ENCODE measurements at regions not wholly inside any gene's neighbourhood (a gene's known extent, or its start where the extent isn't known, plus 50 kb on each side); places are given as distances from the start of the nearest gene placed in this dataset.

- intact Hi-C loops (cut with DNase I), result no loop called here
- no peak for ATAC-seq (ENCODE audit: poor library complexity)
- DNase-seq, result peak; percentile 31
These were observed 70.0 kb upstream of the GALNT9 start for GRCh38 chr12:132399092-132400010.

- peak; percentile 33 for DNase-seq
- no peak for ATAC-seq (ENCODE audit: poor library complexity)
- intact Hi-C loops (cut with DNase I), result no loop called here
These were observed 69.1 kb upstream of the GALNT9 start for GRCh38 chr12:132398386-132398991.

- intact Hi-C loops (cut with DNase I), result no loop called here
- DNase-seq (no peak), ATAC-seq (ENCODE audit: poor library complexity) (no peak)
These were observed 68.6 kb upstream of the GALNT9 start for GRCh38 chr12:132397934-132398385.

- intact Hi-C loops (cut with DNase I), result no loop called here
- DNase-seq (peak; percentile 31), ATAC-seq (ENCODE audit: poor library complexity) (no peak)
These were observed 68.0 kb upstream of the GALNT9 start for GRCh38 chr12:132397152-132397933.

GRCh38 chr12:132396657-132397056, 67.3 kb upstream of the GALNT9 start:
- DNase-seq, result no peak
- intact Hi-C loops (cut with DNase I), result no loop called here
- no peak for ATAC-seq (ENCODE audit: poor library complexity)

- intact Hi-C loops (cut with DNase I), result no loop called here
- ATAC-seq (ENCODE audit: poor library complexity) (no peak), DNase-seq (peak; percentile 30)
These were observed 66.5 kb upstream of the GALNT9 start for GRCh38 chr12:132395908-132396305.

- intact Hi-C loops (cut with DNase I), result no loop called here
- ATAC-seq (ENCODE audit: poor library complexity), result no peak
- DNase-seq, result peak; percentile 33
These were observed 66.0 kb upstream of the GALNT9 start for GRCh38 chr12:132395192-132395907.

- DNase-seq (no peak), ATAC-seq (ENCODE audit: poor library complexity) (no peak)
- intact Hi-C loops (cut with DNase I), result no loop called here
These were observed 64.9 kb upstream of the GALNT9 start for GRCh38 chr12:132393991-132394949.

- peak; percentile 22 for DNase-seq
- intact Hi-C loops (cut with DNase I), result no loop called here
- ATAC-seq (ENCODE audit: poor library complexity), result no peak
These were observed 63.9 kb upstream of the GALNT9 start for GRCh38 chr12:132393245-132393795.

GRCh38 chr12:132392389-132393244, 63.2 kb upstream of the GALNT9 start:
- DNase-seq, result no peak
- ATAC-seq (ENCODE audit: poor library complexity), result no peak
- intact Hi-C loops (cut with DNase I), result no loop called here

GRCh38 chr12:132391326-132392041, 62.1 kb upstream of the GALNT9 start:
- peak; percentile 31 for DNase-seq
- ATAC-seq (ENCODE audit: poor library complexity), result no peak
- intact Hi-C loops (cut with DNase I), result no loop called here

- intact Hi-C loops (cut with DNase I), result no loop called here
- DNase-seq, result peak; percentile 18
- ATAC-seq (ENCODE audit: poor library complexity), result no peak
These were observed 61.1 kb upstream of the GALNT9 start for GRCh38 chr12:132390287-132391076.

GRCh38 chr12:132389526-132390286, 60.3 kb upstream of the GALNT9 start:
- ATAC-seq (ENCODE audit: poor library complexity) (no peak), DNase-seq (no peak)
- intact Hi-C loops (cut with DNase I), result no loop called here

GRCh38 chr12:132389026-132389425, 59.6 kb upstream of the GALNT9 start:
- DNase-seq, result no peak
- intact Hi-C loops (cut with DNase I), result no loop called here
- ATAC-seq (ENCODE audit: poor library complexity), result no peak

All from Right ventricle myocardium superior (tissue), 1 donor.